Activated naive CD4-positive, alpha-beta T cell treated with anti-CD3 and anti-CD28 coated beads, Interleukin-2, amount 50 U/mL, for 72 hours (primary cell): ENCODE measurements at regions not wholly inside any gene's neighbourhood (a gene's known extent, or its start where the extent isn't known, plus 50 kb on each side); places are given as distances from the start of the nearest gene placed in this dataset.

ENCODE experiments used
- ATAC-seq, 2 donors: fragments of 150-1000 bp; cut with Tn5 transposase; 2 replicates each; pipeline ENCODE4 v1.10.0; 2021; ENCODE audit warnings: mild to moderate bottlenecking in 2 of 2, moderate library complexity in 2 of 2
- DNase-seq, 2 donors: peaks; one replicate each; pipeline ENCODE4 v3.0.0; 2021 to 2022; ENCODE audit warnings: low spot score in 2 of 2
- H3K27ac Mint-ChIP-seq, 2 donors: one replicate each; pipeline ENCODE4 v1.8.0; 2022; ENCODE audit warnings: mild to moderate bottlenecking in 2 of 2, mixed read lengths in 2 of 2
- H3K36me3 Mint-ChIP-seq, 2 donors: one replicate each; pipeline ENCODE4 v1.8.0; 2022; ENCODE audit warnings: mixed read lengths in 2 of 2
- H3K9me3 Mint-ChIP-seq, 2 donors: one replicate each; pipeline ENCODE4 v1.8.0; 2022; ENCODE audit warnings: mixed read lengths in 2 of 2

- peaks cover 7 to 11% of the 10 kb centered on the region in 2 donors for H3K36me3 Mint-ChIP-seq
Measured at GRCh38 chr12:31781894-31782540, 53.2 kb upstream of the AMN1 start.

GRCh38 chr12:31780096-31780495 lies 51.3 kb upstream of the AMN1 start:
- H3K9me3 Mint-ChIP-seq = peaks cover 10% of the 10 kb centered on the region in 2 donors
- H3K27ac Mint-ChIP-seq = no peak overlapping the region
- peaks cover 7 to 11% of the 10 kb centered on the region in 2 donors for H3K36me3 Mint-ChIP-seq
- no peak for ATAC-seq
- no peak for DNase-seq

More at GRCh38 chr12:31781894-31782540, 53.2 kb upstream of the AMN1 start:
- Mint-ChIP-seq H3K27ac (no peak overlapping the region), H3K9me3 (peaks cover 10% of the 10 kb centered on the region in 2 donors)
- DNase-seq = no peak
- ATAC-seq = no peak

GRCh38 chr12:31778687-31779086 lies 49.9 kb upstream of the AMN1 start:
- H3K36me3 Mint-ChIP-seq = peaks cover 3% of the 10 kb centered on the region in 2 donors
- ATAC-seq (no peak), DNase-seq (no peak)
- no peak overlapping the region for H3K27ac Mint-ChIP-seq
- H3K9me3 Mint-ChIP-seq = peaks cover 3% of the 10 kb centered on the region in 2 donors
